A673 (cell line): ENCODE measurements at regions not wholly inside any gene's neighbourhood (a gene's known extent, or its start where the extent isn't known, plus 50 kb on each side); places are given as distances from the start of the nearest gene placed in this dataset.

ENCODE experiments used
- EZH2 ChIP-seq: fragments of 200-600 bp; sonication (generic); IDR thresholded peaks from 2 replicates; pipeline ENCODE4 v1.6.1; 2017; ENCODE audit warnings: borderline replicate concordance, low read depth, mild to moderate bottlenecking, mixed read lengths, antibody characterized with exemption, low read length; ENCODE audit not compliant: poor library complexity, severe bottlenecking
- TF ChIP-seq, protein P1 (sequence below): fragments of 300-800, 200-600 bp; sonication (generic); conservative IDR thresholded peaks from 2 replicates; pipeline ENCODE4 v1.5.1; 2017; ENCODE audit warnings: low read depth, mild to moderate bottlenecking, antibody characterized with exemption, low read length, moderate library complexity, mixed read lengths

DNA sequence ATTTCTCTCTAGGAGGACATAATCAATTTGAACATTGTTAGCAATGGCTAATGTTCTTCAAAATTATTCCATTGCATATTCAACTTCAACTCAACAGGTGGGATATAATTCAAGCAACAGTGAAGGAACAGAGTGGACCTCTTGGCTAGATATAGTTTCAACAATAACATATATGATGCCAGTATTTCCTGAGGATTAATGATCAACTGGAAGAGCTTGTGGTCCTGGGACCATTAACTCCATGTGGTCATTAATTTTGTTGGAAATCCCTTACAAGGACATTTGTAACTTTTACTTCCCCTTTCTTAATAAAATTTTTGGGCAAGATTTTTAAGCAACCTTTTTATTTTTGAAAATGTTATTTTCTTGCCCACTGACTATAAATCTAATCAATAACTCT is 54.3 kb upstream of the ROBO2 start:
- TF ChIP-seq, protein P1, sequence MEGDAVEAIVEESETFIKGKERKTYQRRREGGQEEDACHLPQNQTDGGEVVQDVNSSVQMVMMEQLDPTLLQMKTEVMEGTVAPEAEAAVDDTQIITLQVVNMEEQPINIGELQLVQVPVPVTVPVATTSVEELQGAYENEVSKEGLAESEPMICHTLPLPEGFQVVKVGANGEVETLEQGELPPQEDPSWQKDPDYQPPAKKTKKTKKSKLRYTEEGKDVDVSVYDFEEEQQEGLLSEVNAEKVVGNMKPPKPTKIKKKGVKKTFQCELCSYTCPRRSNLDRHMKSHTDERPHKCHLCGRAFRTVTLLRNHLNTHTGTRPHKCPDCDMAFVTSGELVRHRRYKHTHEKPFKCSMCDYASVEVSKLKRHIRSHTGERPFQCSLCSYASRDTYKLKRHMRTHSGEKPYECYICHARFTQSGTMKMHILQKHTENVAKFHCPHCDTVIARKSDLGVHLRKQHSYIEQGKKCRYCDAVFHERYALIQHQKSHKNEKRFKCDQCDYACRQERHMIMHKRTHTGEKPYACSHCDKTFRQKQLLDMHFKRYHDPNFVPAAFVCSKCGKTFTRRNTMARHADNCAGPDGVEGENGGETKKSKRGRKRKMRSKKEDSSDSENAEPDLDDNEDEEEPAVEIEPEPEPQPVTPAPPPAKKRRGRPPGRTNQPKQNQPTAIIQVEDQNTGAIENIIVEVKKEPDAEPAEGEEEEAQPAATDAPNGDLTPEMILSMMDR = no peak
- TF ChIP-seq EZH2 = no peak
